Right lobe of liver (tissue), 4 donors: ENCODE measurements at regions not wholly inside any gene's neighbourhood (a gene's known extent, or its start where the extent isn't known, plus 50 kb on each side); places are given as distances from the start of the nearest gene placed in this dataset.

Source experiments
- POLR2A ChIP-seq: fragments of 450-650 bp; IDR thresholded peaks from one replicate; pipeline ENCODE4 v1.6.1; 2017; ENCODE audit warnings: antibody characterized with exemption, mild to moderate bottlenecking
- TF ChIP-seq, protein P1 (sequence below), 4 donors: fragments of 200-600 bp in 3 of 4; fragments of 450-650 bp in 1 of 4; IDR thresholded peaks; one replicate each; pipeline versions ENCODE4 v1.5.1 to v1.8.0; 2016 to 2022; ENCODE audit warnings: antibody characterized with exemption in 4 of 4, mild to moderate bottlenecking in 2 of 4
- donor health status: DM: no; HTN: no; CAD: no.
- donor health status: DM: no; HTN: no; CAD: no.
- donor health status: DM: no; HTN: yes; CAD: no.

DNA sequence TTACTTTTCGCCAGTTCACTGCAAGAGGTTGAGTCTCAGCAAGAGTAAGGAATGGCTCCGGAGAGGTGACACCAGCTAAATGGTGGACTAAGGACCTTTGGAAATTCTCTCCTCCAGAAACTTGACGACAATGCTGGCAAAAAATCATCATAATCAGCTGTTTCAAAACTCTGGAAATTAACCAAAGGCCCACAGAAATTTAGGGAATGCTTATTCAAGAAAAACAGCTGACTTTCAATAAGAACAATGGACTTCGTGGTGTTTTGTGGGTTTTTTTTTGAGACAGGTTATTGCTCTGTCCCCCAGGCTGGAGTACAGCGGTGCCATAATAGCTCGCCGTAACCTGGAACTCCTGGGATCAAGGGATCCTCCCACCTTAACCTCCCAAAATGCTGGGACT is 68.4 kb upstream of the SEPTIN5 start:
- TF ChIP-seq, protein P1, sequence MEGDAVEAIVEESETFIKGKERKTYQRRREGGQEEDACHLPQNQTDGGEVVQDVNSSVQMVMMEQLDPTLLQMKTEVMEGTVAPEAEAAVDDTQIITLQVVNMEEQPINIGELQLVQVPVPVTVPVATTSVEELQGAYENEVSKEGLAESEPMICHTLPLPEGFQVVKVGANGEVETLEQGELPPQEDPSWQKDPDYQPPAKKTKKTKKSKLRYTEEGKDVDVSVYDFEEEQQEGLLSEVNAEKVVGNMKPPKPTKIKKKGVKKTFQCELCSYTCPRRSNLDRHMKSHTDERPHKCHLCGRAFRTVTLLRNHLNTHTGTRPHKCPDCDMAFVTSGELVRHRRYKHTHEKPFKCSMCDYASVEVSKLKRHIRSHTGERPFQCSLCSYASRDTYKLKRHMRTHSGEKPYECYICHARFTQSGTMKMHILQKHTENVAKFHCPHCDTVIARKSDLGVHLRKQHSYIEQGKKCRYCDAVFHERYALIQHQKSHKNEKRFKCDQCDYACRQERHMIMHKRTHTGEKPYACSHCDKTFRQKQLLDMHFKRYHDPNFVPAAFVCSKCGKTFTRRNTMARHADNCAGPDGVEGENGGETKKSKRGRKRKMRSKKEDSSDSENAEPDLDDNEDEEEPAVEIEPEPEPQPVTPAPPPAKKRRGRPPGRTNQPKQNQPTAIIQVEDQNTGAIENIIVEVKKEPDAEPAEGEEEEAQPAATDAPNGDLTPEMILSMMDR (IDR thresholded peaks at IDR 0.05): no peak
- no peak for TF ChIP-seq POLR2A
